B cell (primary cell): ENCODE measurements at regions not wholly inside any gene's neighbourhood (a gene's known extent, or its start where the extent isn't known, plus 50 kb on each side); places are given as distances from the start of the nearest gene placed in this dataset.

Source experiments
- ATAC-seq: fragments of 200-7000 bp; cut with Tn5 transposase; one replicate; pipeline ENCODE4 v1.10.0; 2021; ENCODE audit warnings: low read depth, mild to moderate bottlenecking, moderate number of reproducible peaks, moderate library complexity
- CTCF ChIA-PET: fragments of 350-600 bp; sonication (Branson Sonifier 250); formaldehyde crosslinking; loops from one replicate; lab custom pipeline; 2021; ENCODE audit warnings: antibody characterized with exemption, inconsistent platforms; lab: Charles Lee
- POLR2A ChIA-PET: fragments of 350-600 bp; sonication (Branson Sonifier 250); formaldehyde crosslinking; loops from one replicate; lab custom pipeline; 2021; ENCODE audit warnings: antibody characterized with exemption; lab: Charles Lee
- DNase-seq: peaks from one replicate; pipeline ENCODE4 v3.0.0; 2013
- H2AFZ ChIP-seq: 2 replicates; pipeline ENCODE4 v1.6.1; 2012; ENCODE audit warnings: mild to moderate bottlenecking, low read depth, low read length; ENCODE audit not compliant: insufficient read depth, poor library complexity, severe bottlenecking
- H3K27ac ChIP-seq, 2 donors: 1 replicate in 1 of 2; 2 replicates in 1 of 2; pipeline ENCODE4 v1.5.1; 2012 to 2013; ENCODE audit warnings: low read length in 2 of 2, mild to moderate bottlenecking in 2 of 2, moderate library complexity in 1 of 2
- H3K27me3 ChIP-seq, 4 experiments: fragments of 200-600 bp in 1 of 4; sonication (generic) in 1 of 4; replicated peaks in 1 of 4; 1 replicate in 2 of 4; 2 replicates in 2 of 4; pipeline versions ENCODE4 v1.6.1 to v1.7.0; 2013 to 2016; ENCODE audit warnings: low read length in 3 of 4, mild to moderate bottlenecking in 2 of 4, mixed read lengths in 1 of 4, moderate library complexity in 1 of 4; ENCODE audit not compliant: insufficient read depth in 4 of 4, control insufficient read depth in 3 of 4; ENCODE audit errors: control extremely low read depth in 1 of 4
- H3K36me3 ChIP-seq, 2 experiments: replicated peaks in 1 of 2; 1 replicate in 1 of 2; 2 replicates in 1 of 2; pipeline versions ENCODE4 v1.6.1 to v1.7.1; 2013; ENCODE audit warnings: low read length in 1 of 2; ENCODE audit not compliant: insufficient read depth in 2 of 2, control insufficient read depth in 1 of 2; ENCODE audit errors: control extremely low read depth in 1 of 2, extremely low read depth in 1 of 2
- H3K4me1 ChIP-seq, 2 donors: fragments of 200-600 bp in 1 of 2; sonication (generic) in 1 of 2; 1 replicate in 1 of 2; 2 replicates in 1 of 2; pipeline versions ENCODE4 v1.5.1 to v1.6.1; 2013 to 2017; ENCODE audit warnings: low read length in 2 of 2; ENCODE audit not compliant: control insufficient read depth in 2 of 2, insufficient read depth in 2 of 2
- H3K4me2 ChIP-seq: replicated peaks from 2 replicates; pipeline ENCODE3; 2012; ENCODE audit warnings: mild to moderate bottlenecking, low read depth, low read length; ENCODE audit not compliant: poor library complexity, severe bottlenecking
- H3K4me3 ChIP-seq, 5 experiments: fragments of 200-600 bp in 1 of 5; sonication (generic) in 1 of 5; 1 replicate in 3 of 5; 2 replicates in 2 of 5; pipeline versions ENCODE4 v1.5.1 to v1.7.0; 2011 to 2016; ENCODE audit warnings: low read length in 4 of 5, mild to moderate bottlenecking in 4 of 5, low read depth in 2 of 5, control low read depth in 1 of 5, moderate library complexity in 1 of 5; ENCODE audit not compliant: insufficient read depth in 1 of 5; ENCODE audit errors: control extremely low read depth in 1 of 5, extremely low read depth in 1 of 5
- H3K79me2 ChIP-seq: fragments of 200-600 bp; sonication (generic); one replicate; pipeline ENCODE4 v1.6.0; 2016; ENCODE audit warnings: low read length; ENCODE audit not compliant: control insufficient read depth, insufficient read depth
- H3K9ac ChIP-seq: fragments of 200-600 bp; sonication (generic); 2 replicates; pipeline ENCODE4 v1.6.1; 2017; ENCODE audit warnings: mild to moderate bottlenecking, low read length, moderate library complexity
- H3K9me3 ChIP-seq, 3 donors: one replicate each; pipeline versions ENCODE4 v1.6.1 to v1.7.1; 2013; ENCODE audit warnings: low read length in 2 of 3; ENCODE audit not compliant: control insufficient read depth in 2 of 3, insufficient read depth in 1 of 3; ENCODE audit errors: control extremely low read depth in 1 of 3
- H4K20me1 ChIP-seq: 2 replicates; pipeline ENCODE4 v1.6.0; 2012; ENCODE audit warnings: mild to moderate bottlenecking, low read length; ENCODE audit not compliant: insufficient read depth, control insufficient read depth, poor library complexity, severe bottlenecking
- H3K27ac Mint-ChIP-seq: one replicate; pipeline ENCODE4 v1.8.0; 2021; ENCODE audit warnings: mixed read lengths
- H3K27me3 Mint-ChIP-seq: one replicate; pipeline ENCODE4 v1.8.0; 2021; ENCODE audit warnings: mixed read lengths
- H3K4me1 Mint-ChIP-seq: one replicate; pipeline ENCODE4 v1.8.0; 2021; ENCODE audit warnings: mixed read lengths
- H3K4me3 Mint-ChIP-seq: one replicate; pipeline ENCODE4 v1.8.0; 2021; ENCODE audit warnings: mixed read lengths
- H3K9me3 Mint-ChIP-seq: one replicate; pipeline ENCODE4 v1.8.0; 2022; ENCODE audit warnings: mixed read lengths; ENCODE audit not compliant: insufficient read depth
- EZH2 ChIP-seq: IDR thresholded peaks from 2 replicates; pipeline ENCODE4 v1.6.1; 2012; ENCODE audit warnings: borderline replicate concordance, low read depth, mild to moderate bottlenecking, moderate library complexity, low read length; ENCODE audit not compliant: insufficient read depth, poor library complexity, severe bottlenecking
- WGBS: methylation state at CpG from one replicate; pipeline ENCODE4 v1.1.5; 2013; ENCODE audit warnings: missing lambda C conversion rate; ENCODE audit not compliant: insufficient coverage; 5-methylcytosine and 5-hydroxymethylcytosine counted together
- intact Hi-C: fragments of 100-400 bp; cut with micrococcal nuclease; formaldehyde crosslinking; loops from one replicate; pipeline ENCODE4 v1.10.0; 2022
- TF ChIP-seq, protein P1 (sequence below): fragments of 200-600 bp; IDR thresholded peaks from one replicate; pipeline ENCODE4 v1.8.0; 2022; ENCODE audit warnings: antibody characterized with exemption, mild to moderate bottlenecking

DNA sequence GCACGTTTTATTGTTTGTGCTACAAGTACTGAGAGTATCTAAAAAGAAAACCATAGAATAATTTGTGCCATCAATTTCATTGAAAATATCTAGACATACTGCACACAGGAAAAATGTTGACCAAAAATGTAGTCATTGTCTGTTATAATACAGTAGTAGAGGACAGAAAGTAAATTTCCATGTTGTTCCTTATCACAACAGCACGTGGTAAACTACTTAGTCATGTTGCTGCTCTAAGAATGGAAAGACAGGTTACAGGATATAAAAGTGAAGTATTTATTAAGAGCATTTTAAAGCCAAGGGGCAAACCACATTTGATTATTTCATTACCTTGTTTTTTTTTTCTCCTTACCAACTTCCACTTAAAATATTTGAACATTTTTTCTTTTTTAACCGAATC, 89.0 kb upstream of the CEP85L start:
- no peak overlapping the region for H3K27ac Mint-ChIP-seq
- Histone ChIP-seq H3K27me3 (peaks cover 0 to 3% (median 0%) of the 10 kb centered on the region in 4 experiments), H3K36me3 (no peaks in the 10 kb centered on the region), H3K4me3 (no peak overlapping the region), H3K27ac (no peak overlapping the region), H3K9ac (no peak overlapping the region), H3K4me1 (peaks cover 3 to 4% of the 10 kb centered on the region in 2 donors), H2AFZ (no peak overlapping the region), H4K20me1 (no peaks in the 10 kb centered on the region), H3K9me3 (no peaks in the 10 kb centered on the region), H3K4me2 (no peak overlapping the region), H3K79me2 (no peaks in the 10 kb centered on the region)
- ATAC-seq (no peak), DNase-seq (no peak)
- H3K4me3 Mint-ChIP-seq, result no peak overlapping the region
- POLR2A ChIA-PET, result no interaction called here
- peaks cover 8% of the 10 kb centered on the region for H3K4me1 Mint-ChIP-seq
- WGBS, result no CpG with 5 or more reads among the region's 3 CpGs
- intact Hi-C loops, result no loop called here
- peaks cover 3% of the 10 kb centered on the region for H3K27me3 Mint-ChIP-seq
- no peaks in the 10 kb centered on the region for H3K9me3 Mint-ChIP-seq
- TF ChIP-seq, protein P1, sequence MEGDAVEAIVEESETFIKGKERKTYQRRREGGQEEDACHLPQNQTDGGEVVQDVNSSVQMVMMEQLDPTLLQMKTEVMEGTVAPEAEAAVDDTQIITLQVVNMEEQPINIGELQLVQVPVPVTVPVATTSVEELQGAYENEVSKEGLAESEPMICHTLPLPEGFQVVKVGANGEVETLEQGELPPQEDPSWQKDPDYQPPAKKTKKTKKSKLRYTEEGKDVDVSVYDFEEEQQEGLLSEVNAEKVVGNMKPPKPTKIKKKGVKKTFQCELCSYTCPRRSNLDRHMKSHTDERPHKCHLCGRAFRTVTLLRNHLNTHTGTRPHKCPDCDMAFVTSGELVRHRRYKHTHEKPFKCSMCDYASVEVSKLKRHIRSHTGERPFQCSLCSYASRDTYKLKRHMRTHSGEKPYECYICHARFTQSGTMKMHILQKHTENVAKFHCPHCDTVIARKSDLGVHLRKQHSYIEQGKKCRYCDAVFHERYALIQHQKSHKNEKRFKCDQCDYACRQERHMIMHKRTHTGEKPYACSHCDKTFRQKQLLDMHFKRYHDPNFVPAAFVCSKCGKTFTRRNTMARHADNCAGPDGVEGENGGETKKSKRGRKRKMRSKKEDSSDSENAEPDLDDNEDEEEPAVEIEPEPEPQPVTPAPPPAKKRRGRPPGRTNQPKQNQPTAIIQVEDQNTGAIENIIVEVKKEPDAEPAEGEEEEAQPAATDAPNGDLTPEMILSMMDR, result no peak
- TF ChIP-seq EZH2, result no peak
- CTCF ChIA-PET, result no interaction called here

DNA sequence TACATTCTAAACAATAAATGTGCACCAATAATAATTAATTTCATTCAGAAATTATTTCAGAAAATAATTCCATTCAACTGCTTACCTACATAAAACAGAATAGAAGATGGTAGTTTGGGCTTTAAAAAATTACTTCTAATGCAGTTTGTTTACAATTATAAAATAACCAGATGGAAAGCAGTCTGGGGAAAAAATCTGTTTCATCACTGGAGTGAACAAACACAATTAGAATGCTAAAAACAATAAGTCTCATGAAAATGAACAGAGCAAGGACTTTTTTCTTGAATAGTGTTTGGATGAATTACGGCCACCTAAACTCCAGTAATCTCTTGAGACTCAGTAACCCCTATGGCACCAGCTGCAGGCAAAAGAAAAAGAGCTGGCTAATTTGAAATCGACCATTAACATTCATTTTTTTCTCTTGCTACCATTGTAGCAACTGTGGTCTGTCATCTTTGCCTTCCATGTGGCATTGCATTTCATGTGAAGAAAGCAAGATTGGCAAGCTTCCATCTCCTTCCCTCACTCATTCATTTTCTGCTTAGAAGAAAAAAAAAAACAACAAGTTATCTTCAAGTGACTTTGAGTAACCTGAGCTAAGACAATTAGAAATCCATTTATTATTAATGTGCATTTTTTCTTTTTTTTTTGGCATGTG, 88.4 kb upstream of the CEP85L start:
- TF ChIP-seq, protein P1, result no peak
- no peak for TF ChIP-seq EZH2
- WGBS, result 67% methylated on average over 1 of the region's 2 CpGs
- intact Hi-C loops, result no loop called here

More for the DNA sequence above, 88.4 kb upstream of the CEP85L start:
- Histone ChIP-seq H3K4me3 (no peak overlapping the region), H3K4me1 (peaks cover 0 to 5% of the 10 kb centered on the region in 2 donors), H3K4me2 (no peak overlapping the region), H3K9me3 (no peaks in the 10 kb centered on the region), H3K27ac (no peak overlapping the region), H3K27me3 (peaks cover 0 to 3% (median 1%) of the 10 kb centered on the region in 4 experiments), H3K36me3 (no peaks in the 10 kb centered on the region), H4K20me1 (no peaks in the 10 kb centered on the region), H3K79me2 (no peaks in the 10 kb centered on the region), H3K9ac (no peak overlapping the region), H2AFZ (no peak overlapping the region)
- Mint-ChIP-seq H3K4me3 (no peak overlapping the region), H3K27me3 (peaks cover 3% of the 10 kb centered on the region), H3K27ac (no peak overlapping the region), H3K9me3 (no peaks in the 10 kb centered on the region), H3K4me1 (peaks cover 5% of the 10 kb centered on the region)
- POLR2A ChIA-PET, result no interaction called here
- DNase-seq (no peak), ATAC-seq (no peak)
- CTCF ChIA-PET, result no interaction called here
